HCT116 (cell line): ENCODE measurements at regions not wholly inside any gene's neighbourhood (a gene's known extent, or its start where the extent isn't known, plus 50 kb on each side); places are given as distances from the start of the nearest gene placed in this dataset.

ENCODE experiments used
- ATAC-seq: fragments of 200-7000 bp; cut with Tn5 transposase; 2 replicates; pipeline ENCODE4 v1.9.1; 2020; ENCODE audit warnings: mild to moderate bottlenecking, moderate library complexity
- BruUV-seq: library from RNA; stranded (reverse); fragments of 400-500 nt; replicated peaks from 2 replicates; lab custom pipeline; 2021; lab: Mats Ljungman, UMichigan
- CTCF ChIA-PET: fragments of 300-600 bp; sonication (Branson Sonifier 250); formaldehyde crosslinking; loops from one replicate; lab custom pipeline; 2021; ENCODE audit warnings: antibody characterized with exemption; lab: Charles Lee
- POLR2A ChIA-PET: fragments of 300-600, 350-600 bp; sonication (Branson Sonifier 250); formaldehyde crosslinking; loops from one replicate; lab custom pipeline; 2021; ENCODE audit warnings: antibody characterized with exemption; lab: Charles Lee
- RAD21 ChIA-PET, 2 experiments: fragments of 300-600 bp; sonication (Branson Sonifier 250); formaldehyde crosslinking; loops; one replicate each; lab custom pipeline; 2023; ENCODE audit warnings: low total read pairs in 2 of 2; ENCODE audit not compliant: uncharacterized antibody in 2 of 2, unreplicated experiment in 2 of 2, low non-redundant PET in 1 of 2; lab: Charles Lee
- DNase-seq: peaks from one replicate; pipeline ENCODE4 v3.0.0-alpha.2; 2010; ENCODE audit warnings: low read depth, low spot score
- H2AFZ ChIP-seq: fragments of 200-600 bp; shearing (Covaris generic), sonication (generic); 2 replicates; pipeline ENCODE4 v1.6.1; 2017; ENCODE audit warnings: low read depth, mixed run types, mixed read lengths, antibody characterized with exemption, low read length; ENCODE audit not compliant: poor library complexity, severe bottlenecking
- H3K27ac ChIP-seq: 2 replicates; pipeline ENCODE4 v1.5.1; 2012; ENCODE audit warnings: low read depth, low read length
- H3K27me3 ChIP-seq: fragments of 200-600 bp; sonication (generic); 2 replicates; pipeline ENCODE4 v1.6.1; 2016; ENCODE audit warnings: mixed run types, low read length, mixed read lengths; ENCODE audit not compliant: insufficient read depth
- H3K36me3 ChIP-seq, 2 experiments: fragments of 200-500 bp in 1 of 2; fragments of 200-600 bp in 1 of 2; sonication (Bioruptor generic) in 1 of 2; sonication (generic) in 1 of 2; 2 replicates each; pipeline versions ENCODE4 v1.5.1 to v1.6.1; 2014 to 2016; ENCODE audit warnings: low read length in 2 of 2, inconsistent platforms in 1 of 2, mixed read lengths in 1 of 2, mixed run types in 1 of 2; ENCODE audit not compliant: insufficient read depth in 2 of 2, control insufficient read depth in 1 of 2
- H3K4me1 ChIP-seq, 2 experiments: fragments of 200-600 bp in 1 of 2; sonication (generic) in 1 of 2; 2 replicates each; pipeline versions ENCODE4 v1.5.1 to v1.6.1; 2012 to 2017; ENCODE audit warnings: low read length in 2 of 2, inconsistent platforms in 1 of 2, mild to moderate bottlenecking in 1 of 2, mixed read lengths in 1 of 2, mixed run types in 1 of 2, moderate library complexity in 1 of 2; ENCODE audit not compliant: insufficient read depth in 2 of 2, control insufficient read depth in 1 of 2
- H3K4me2 ChIP-seq: fragments of 200-600 bp; sonication (generic); 2 replicates; pipeline ENCODE4 v1.6.1; 2017; ENCODE audit warnings: mixed run types, low read length, mixed read lengths
- H3K4me3 ChIP-seq, 2 experiments: fragments of 200-600 bp in 1 of 2; sonication (generic) in 1 of 2; replicated peaks in 1 of 2; 2 replicates each; pipeline ENCODE4 v1.5.1; 2011 to 2016; ENCODE audit warnings: low read length in 2 of 2, control low read depth in 1 of 2, low read depth in 1 of 2, mild to moderate bottlenecking in 1 of 2, mixed read lengths in 1 of 2, mixed run types in 1 of 2
- H3K79me2 ChIP-seq: fragments of 200-600 bp; sonication (generic); 2 replicates; pipeline ENCODE4 v1.6.1; 2017; ENCODE audit warnings: mild to moderate bottlenecking, mixed run types, low read length, moderate library complexity, mixed read lengths; ENCODE audit not compliant: insufficient read depth
- H3K9ac ChIP-seq: fragments of 200-600 bp; sonication (generic); 2 replicates; pipeline ENCODE4 v1.6.1; 2016; ENCODE audit warnings: low read length, mixed read lengths
- H3K9me2 ChIP-seq: fragments of 200-600 bp; sonication (generic), shearing (Covaris generic); 2 replicates; pipeline ENCODE4 v1.6.1; 2017; ENCODE audit warnings: mixed run types, mild to moderate bottlenecking, moderate library complexity; ENCODE audit not compliant: insufficient read depth
- H3K9me3 ChIP-seq, 2 experiments: fragments of 200-500 bp in 1 of 2; fragments of 200-600 bp in 1 of 2; sonication (Bioruptor generic) in 1 of 2; sonication (generic) in 1 of 2; 2 replicates each; pipeline ENCODE4 v1.6.1; 2014 to 2017; ENCODE audit warnings: low read length in 2 of 2, mixed read lengths in 2 of 2, inconsistent platforms in 1 of 2, low read depth in 1 of 2, mild to moderate bottlenecking in 1 of 2, mixed run types in 1 of 2, moderate library complexity in 1 of 2; ENCODE audit not compliant: control insufficient read depth in 1 of 2, insufficient read depth in 1 of 2
- H4K20me1 ChIP-seq: fragments of 200-600 bp; sonication (generic), shearing (Covaris generic); 2 replicates; pipeline ENCODE4 v1.6.1; 2017; ENCODE audit warnings: mixed run types, mild to moderate bottlenecking, moderate library complexity; ENCODE audit not compliant: insufficient read depth
- CBX3 ChIP-seq: IDR thresholded peaks from 2 replicates; pipeline ENCODE4 v1.6.1; 2012; ENCODE audit warnings: low read depth
- EZH2 ChIP-seq: fragments of 200-600 bp; sonication (generic); IDR thresholded peaks from 2 replicates; pipeline ENCODE4 v1.6.1; 2017; ENCODE audit warnings: antibody characterized with exemption, mixed run types
- EZH2phosphoT487 ChIP-seq: fragments of 200-600 bp; IDR thresholded peaks from 2 replicates; pipeline ENCODE4 v1.6.1; 2018; ENCODE audit warnings: antibody characterized with exemption, borderline replicate concordance
- FOSL1 ChIP-seq: IDR thresholded peaks from 2 replicates; pipeline ENCODE4 v1.6.1; 2012; ENCODE audit warnings: low read depth
- JUND ChIP-seq: IDR thresholded peaks from 2 replicates; pipeline ENCODE4 v1.6.1; 2012
- POLR2A ChIP-seq: IDR thresholded peaks from 2 replicates; pipeline ENCODE4 v1.7.0; 2011; ENCODE audit warnings: borderline replicate concordance; ENCODE audit not compliant: insufficient read depth, insufficient read length; ENCODE audit errors: extremely low read depth
- SRF ChIP-seq: IDR thresholded peaks from 2 replicates; pipeline ENCODE4 v1.6.1; 2012; ENCODE audit warnings: low read depth
- TCF7L2 ChIP-seq: IDR thresholded peaks from 2 replicates; pipeline ENCODE4 v1.7.0; 2011; ENCODE audit warnings: borderline replicate concordance, inconsistent platforms; ENCODE audit not compliant: insufficient read depth, insufficient read length; ENCODE audit errors: extremely low read depth
- YY1 ChIP-seq: IDR thresholded peaks from 2 replicates; pipeline ENCODE4 v1.6.1; 2011; ENCODE audit warnings: low read length, low read depth, moderate library complexity, mild to moderate bottlenecking; ENCODE audit not compliant: insufficient replicate concordance; ENCODE audit errors: extremely low read depth
- ZFX ChIP-seq: fragments of 450-650 bp; IDR thresholded peaks from 2 replicates; pipeline ENCODE4 v1.6.1; 2017
- ZNF274 ChIP-seq: fragments of 200-500 bp; sonication (Bioruptor generic); IDR thresholded peaks from 2 replicates; pipeline ENCODE4 v1.6.1; 2014; ENCODE audit warnings: mild to moderate bottlenecking, low read depth, low read length, inconsistent platforms
- intact Hi-C: fragments of 100-400 bp; cut with micrococcal nuclease; formaldehyde crosslinking; loops from 2 replicates; pipeline ENCODE4 v1.10.0; 2022
- TF ChIP-seq, protein P1 (sequence below): IDR thresholded peaks from 2 replicates; pipeline ENCODE4 v1.6.1; 2011; ENCODE audit warnings: mild to moderate bottlenecking, low read length, moderate library complexity; ENCODE audit not compliant: insufficient replicate concordance; ENCODE audit errors: extremely low read depth

DNA sequence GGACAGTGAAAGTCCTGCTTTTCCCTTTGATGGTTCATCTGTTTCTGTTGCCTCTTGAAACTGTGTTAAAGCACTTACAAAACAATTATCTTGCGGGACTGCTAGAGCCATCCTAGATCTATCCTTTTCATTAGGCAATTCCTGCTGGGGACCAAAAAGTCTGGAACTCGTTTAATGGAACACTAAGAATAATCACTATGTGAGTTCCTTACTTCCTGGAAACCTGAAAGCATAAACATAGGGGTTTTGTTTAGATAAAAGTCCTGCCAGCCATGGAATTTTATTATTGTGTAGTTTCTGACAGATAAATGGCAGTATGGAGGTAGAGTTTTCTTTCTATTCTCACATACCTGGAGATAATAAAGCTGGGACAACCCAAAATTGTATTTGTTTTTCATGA is 1133.3 kb downstream of the SORCS3 start:
- RAD21 ChIA-PET = no interaction called here
- TF ChIP-seq YY1 (no peak), SRF (no peak), TCF7L2 (no peak), POLR2A (no peak)
- Histone ChIP-seq H4K20me1 (no peaks in the 10 kb centered on the region), H3K27me3 (no peaks in the 10 kb centered on the region), H3K4me2 (no peak overlapping the region), H3K9me3 (peaks cover 9 to 25% of the 10 kb centered on the region in 2 experiments; a peak in 2 of 4 replicates), H3K79me2 (no peaks in the 10 kb centered on the region), H3K36me3 (no peaks in the 10 kb centered on the region), H3K9ac (no peak overlapping the region), H3K9me2 (no peaks in the 10 kb centered on the region), H2AFZ (no peak overlapping the region), H3K4me3 (no peak overlapping the region), H3K4me1 (no peaks in the 10 kb centered on the region), H3K27ac (no peak overlapping the region)
- no TSS peak for BruUV-seq
- ATAC-seq = no peak
- POLR2A ChIA-PET = no interaction called here
- intact Hi-C loops = no loop called here
- no peak for DNase-seq
- CTCF ChIA-PET = no interaction called here

DNA sequence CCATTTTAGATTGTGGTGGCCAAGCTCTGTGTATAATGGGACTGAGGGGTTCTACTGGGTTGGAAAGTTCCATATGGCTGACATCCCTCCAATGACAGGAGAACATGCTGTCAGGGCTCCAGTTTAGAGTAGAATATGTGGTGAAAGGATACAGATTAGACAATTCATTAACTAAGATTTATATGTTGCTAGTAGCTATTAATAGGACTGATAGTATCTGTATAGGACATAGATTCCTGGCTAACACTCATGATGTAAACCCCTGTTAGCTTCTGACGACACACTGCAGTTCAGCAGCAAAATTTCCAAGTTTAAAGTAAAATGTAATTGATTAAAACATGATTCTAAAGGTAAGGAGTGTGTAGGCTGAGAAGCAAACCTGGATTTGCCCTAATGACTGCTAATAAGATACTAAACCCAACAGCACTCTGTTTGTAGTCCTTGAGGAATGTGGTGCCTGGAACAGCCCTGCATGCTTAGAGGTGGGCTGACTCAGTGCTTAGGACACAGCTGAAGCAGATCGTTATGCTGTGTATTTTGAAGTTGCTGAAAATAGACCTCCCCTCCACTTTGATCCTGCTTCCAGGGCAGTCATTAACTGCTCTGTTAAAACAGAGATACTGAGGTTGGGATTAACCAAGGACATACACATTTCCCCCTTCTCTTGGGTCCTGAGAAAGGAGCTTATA is 1129.6 kb downstream of the SORCS3 start:
- peaks cover 25 to 30% of the 10 kb centered on the region in 2 experiments; a peak in 2 of 4 replicates for H3K9me3 ChIP-seq
- DNase-seq (no peak), ATAC-seq (no peak)
- no peaks in the 10 kb centered on the region for H3K36me3 ChIP-seq
- TF ChIP-seq EZH2 (no peak), ZFX (no peak), YY1 (no peak), CBX3 (no peak), JUND (no peak), FOSL1 (no peak), EZH2phosphoT487 (no peak), ZNF274 (no peak)
- TF ChIP-seq, protein P1, sequence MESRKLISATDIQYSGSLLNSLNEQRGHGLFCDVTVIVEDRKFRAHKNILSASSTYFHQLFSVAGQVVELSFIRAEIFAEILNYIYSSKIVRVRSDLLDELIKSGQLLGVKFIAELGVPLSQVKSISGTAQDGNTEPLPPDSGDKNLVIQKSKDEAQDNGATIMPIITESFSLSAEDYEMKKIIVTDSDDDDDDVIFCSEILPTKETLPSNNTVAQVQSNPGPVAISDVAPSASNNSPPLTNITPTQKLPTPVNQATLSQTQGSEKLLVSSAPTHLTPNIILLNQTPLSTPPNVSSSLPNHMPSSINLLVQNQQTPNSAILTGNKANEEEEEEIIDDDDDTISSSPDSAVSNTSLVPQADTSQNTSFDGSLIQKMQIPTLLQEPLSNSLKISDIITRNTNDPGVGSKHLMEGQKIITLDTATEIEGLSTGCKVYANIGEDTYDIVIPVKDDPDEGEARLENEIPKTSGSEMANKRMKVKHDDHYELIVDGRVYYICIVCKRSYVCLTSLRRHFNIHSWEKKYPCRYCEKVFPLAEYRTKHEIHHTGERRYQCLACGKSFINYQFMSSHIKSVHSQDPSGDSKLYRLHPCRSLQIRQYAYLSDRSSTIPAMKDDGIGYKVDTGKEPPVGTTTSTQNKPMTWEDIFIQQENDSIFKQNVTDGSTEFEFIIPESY = no peak
- H3K4me1 ChIP-seq = no peaks in the 10 kb centered on the region
- no peaks in the 10 kb centered on the region for H4K20me1 ChIP-seq
- no peaks in the 10 kb centered on the region for H3K79me2 ChIP-seq
- no peaks in the 10 kb centered on the region for H3K9me2 ChIP-seq
- BruUV-seq = no TSS peak
- intact Hi-C loops = no loop called here
- H3K4me2 ChIP-seq = no peak overlapping the region
- no peaks in the 10 kb centered on the region for H3K27me3 ChIP-seq
- no peak overlapping the region for H3K4me3 ChIP-seq
- H3K27ac ChIP-seq = no peak overlapping the region
- no peak overlapping the region for H3K9ac ChIP-seq
- POLR2A ChIA-PET = no interaction called here
- CTCF ChIA-PET = no interaction called here
- RAD21 ChIA-PET = no interaction called here
- H2AFZ ChIP-seq = no peak overlapping the region
